MM.1S (cell line): ENCODE measurements at regions not wholly inside any gene's neighbourhood (a gene's known extent, or its start where the extent isn't known, plus 50 kb on each side); places are given as distances from the start of the nearest gene placed in this dataset.

Experiments
- DNase-seq: peaks from one replicate; pipeline ENCODE4 v3.0.0-alpha.2; 2015
- H2AFZ ChIP-seq: fragments of 300-600 bp; sonication (generic); 2 replicates; pipeline ENCODE4 v1.6.0; 2016; ENCODE audit warnings: antibody characterized with exemption, low read length
- H3F3A ChIP-seq: fragments of 300-600 bp; sonication (generic); 2 replicates; pipeline ENCODE4 v1.6.1; 2016; ENCODE audit warnings: mild to moderate bottlenecking, antibody characterized with exemption, low read length, moderate library complexity, mixed read lengths; ENCODE audit not compliant: insufficient read depth
- H3K27ac ChIP-seq: fragments of 300-600 bp; sonication (generic); 2 replicates; pipeline ENCODE4 v1.5.1; 2016; ENCODE audit warnings: mild to moderate bottlenecking, low read length
- H3K27me3 ChIP-seq: fragments of 300-600 bp; sonication (generic); replicated peaks from 2 replicates; pipeline ENCODE4 v1.6.0; 2016; ENCODE audit warnings: low read length; ENCODE audit not compliant: insufficient read depth
- H3K36me3 ChIP-seq: fragments of 300-600 bp; sonication (generic); replicated peaks from 2 replicates; pipeline ENCODE4 v1.6.1; 2016; ENCODE audit warnings: mild to moderate bottlenecking, low read length, mixed read lengths; ENCODE audit not compliant: insufficient read depth
- H3K4me1 ChIP-seq: fragments of 300-600 bp; sonication (generic); 2 replicates; pipeline ENCODE4 v1.6.1; 2016; ENCODE audit warnings: low read length, mixed read lengths
- H3K4me2 ChIP-seq: fragments of 300-600 bp; sonication (generic); 2 replicates; pipeline ENCODE4 v1.6.0; 2016; ENCODE audit warnings: low read depth, low read length
- H3K4me3 ChIP-seq: fragments of 300-600 bp; sonication (generic); 2 replicates; pipeline ENCODE4 v1.5.1; 2016; ENCODE audit warnings: low read length, mixed read lengths
- H3K79me2 ChIP-seq: fragments of 300-600 bp; sonication (generic); 2 replicates; pipeline ENCODE4 v1.6.1; 2016; ENCODE audit warnings: mixed run types, low read length, mixed read lengths
- H3K9ac ChIP-seq: fragments of 300-600 bp; sonication (generic); 2 replicates; pipeline ENCODE4 v1.6.1; 2016; ENCODE audit warnings: low read length, mixed read lengths
- H3K9me2 ChIP-seq: fragments of 300-600 bp; sonication (generic); replicated peaks from 2 replicates; pipeline ENCODE4 v1.6.1; 2016; ENCODE audit warnings: mild to moderate bottlenecking, low read length, mixed read lengths; ENCODE audit not compliant: insufficient read depth
- H3K9me3 ChIP-seq: fragments of 300-600 bp; sonication (generic); replicated peaks from 2 replicates; pipeline ENCODE4 v1.6.1; 2016; ENCODE audit warnings: mild to moderate bottlenecking, low read length, mixed read lengths; ENCODE audit not compliant: insufficient read depth
- H4K20me1 ChIP-seq: fragments of 300-600 bp; sonication (generic); 2 replicates; pipeline ENCODE4 v1.6.1; 2016; ENCODE audit warnings: mild to moderate bottlenecking, low read length, moderate library complexity, mixed read lengths; ENCODE audit not compliant: insufficient read depth
- EZH2 ChIP-seq: fragments of 300-600 bp; sonication (generic); optimal IDR thresholded peaks from 2 replicates; pipeline ENCODE3; 2017; ENCODE audit warnings: low read depth, mild to moderate bottlenecking, antibody characterized with exemption, low read length, mixed read lengths
- EZH2phosphoT487 ChIP-seq: fragments of 300-600 bp; sonication (generic); IDR thresholded peaks from 2 replicates; pipeline ENCODE4 v1.6.1; 2018; ENCODE audit warnings: antibody characterized with exemption, low read length
- TF ChIP-seq, protein P1 (sequence below): fragments of 300-600 bp; sonication (generic); IDR thresholded peaks from 2 replicates; pipeline ENCODE4 v1.5.1; 2016; ENCODE audit warnings: antibody characterized with exemption, low read length, mixed read lengths

DNA sequence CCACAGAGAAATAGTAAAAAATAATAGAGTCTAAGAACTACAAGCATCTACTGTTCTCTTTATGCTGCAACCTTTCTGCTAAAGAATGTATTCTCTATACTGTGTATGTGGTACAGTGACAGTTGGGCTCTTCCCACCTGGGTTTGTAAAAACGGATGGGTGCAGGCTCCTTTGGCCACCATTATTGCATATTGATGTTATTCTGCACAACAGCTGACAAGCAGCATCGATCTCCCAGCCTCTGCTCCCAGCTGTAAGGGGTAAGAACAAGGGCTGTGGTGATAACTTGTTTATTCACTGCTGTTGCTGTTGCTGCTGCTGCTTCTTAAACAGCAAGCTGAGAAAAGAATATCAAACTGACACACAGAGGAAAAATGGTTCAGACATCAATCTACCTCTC, 56.1 kb downstream of the KCNRG start:
- Histone ChIP-seq H3K27ac (no peak overlapping the region), H3K4me1 (0 out of 2 replicates have a peak, but pooled peaks cover 13% of the 10 kb centered on the region), H3K4me3 (no peak overlapping the region), H3K36me3 (no peaks in the 10 kb centered on the region; the same call in 1 of the 2 replicates), H3K9me3 (no peaks in the 10 kb centered on the region), H2AFZ (no peak overlapping the region), H3K27me3 (no peaks in the 10 kb centered on the region), H3K4me2 (no peak overlapping the region), H4K20me1 (peaks cover 22% of the 10 kb centered on the region; the same call in 1 of the 2 replicates), H3K9me2 (no peaks in the 10 kb centered on the region), H3F3A (peaks cover 2% of the 10 kb centered on the region; the same call in 1 of the 2 replicates), H3K79me2 (peaks cover 87% of the 10 kb centered on the region), H3K9ac (no peak overlapping the region)
- TF ChIP-seq, protein P1, sequence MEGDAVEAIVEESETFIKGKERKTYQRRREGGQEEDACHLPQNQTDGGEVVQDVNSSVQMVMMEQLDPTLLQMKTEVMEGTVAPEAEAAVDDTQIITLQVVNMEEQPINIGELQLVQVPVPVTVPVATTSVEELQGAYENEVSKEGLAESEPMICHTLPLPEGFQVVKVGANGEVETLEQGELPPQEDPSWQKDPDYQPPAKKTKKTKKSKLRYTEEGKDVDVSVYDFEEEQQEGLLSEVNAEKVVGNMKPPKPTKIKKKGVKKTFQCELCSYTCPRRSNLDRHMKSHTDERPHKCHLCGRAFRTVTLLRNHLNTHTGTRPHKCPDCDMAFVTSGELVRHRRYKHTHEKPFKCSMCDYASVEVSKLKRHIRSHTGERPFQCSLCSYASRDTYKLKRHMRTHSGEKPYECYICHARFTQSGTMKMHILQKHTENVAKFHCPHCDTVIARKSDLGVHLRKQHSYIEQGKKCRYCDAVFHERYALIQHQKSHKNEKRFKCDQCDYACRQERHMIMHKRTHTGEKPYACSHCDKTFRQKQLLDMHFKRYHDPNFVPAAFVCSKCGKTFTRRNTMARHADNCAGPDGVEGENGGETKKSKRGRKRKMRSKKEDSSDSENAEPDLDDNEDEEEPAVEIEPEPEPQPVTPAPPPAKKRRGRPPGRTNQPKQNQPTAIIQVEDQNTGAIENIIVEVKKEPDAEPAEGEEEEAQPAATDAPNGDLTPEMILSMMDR: no peak
- TF ChIP-seq EZH2phosphoT487 (no peak), EZH2 (no peak)
- DNase-seq: no peak

- H2AFZ ChIP-seq: no peak overlapping the region
- H3K27ac ChIP-seq: no peak overlapping the region
- H3K4me1 ChIP-seq: 0 out of 2 replicates have a peak, but pooled peaks cover 15% of the 10 kb centered on the region
- H3K36me3 ChIP-seq: no peaks in the 10 kb centered on the region; the same call in 1 of the 2 replicates
- peaks cover 2% of the 10 kb centered on the region; the same call in 1 of the 2 replicates for H3F3A ChIP-seq
- H3K4me3 ChIP-seq: no peak overlapping the region
- DNase-seq: no peak
- peaks cover 31% of the 10 kb centered on the region; the same call in 1 of the 2 replicates for H4K20me1 ChIP-seq
- no peaks in the 10 kb centered on the region for H3K9me2 ChIP-seq
- no peaks in the 10 kb centered on the region for H3K27me3 ChIP-seq
- peaks cover 98% of the 10 kb centered on the region for H3K79me2 ChIP-seq
- no peak overlapping the region for H3K9ac ChIP-seq
- H3K4me2 ChIP-seq: no peak overlapping the region
- TF ChIP-seq EZH2 (no peak), EZH2phosphoT487 (no peak)
- TF ChIP-seq, protein P1: no peak
- no peaks in the 10 kb centered on the region for H3K9me3 ChIP-seq
Measured at GRCh38 chr13:50072676-50073075, 57.4 kb downstream of the KCNRG start.

DNA sequence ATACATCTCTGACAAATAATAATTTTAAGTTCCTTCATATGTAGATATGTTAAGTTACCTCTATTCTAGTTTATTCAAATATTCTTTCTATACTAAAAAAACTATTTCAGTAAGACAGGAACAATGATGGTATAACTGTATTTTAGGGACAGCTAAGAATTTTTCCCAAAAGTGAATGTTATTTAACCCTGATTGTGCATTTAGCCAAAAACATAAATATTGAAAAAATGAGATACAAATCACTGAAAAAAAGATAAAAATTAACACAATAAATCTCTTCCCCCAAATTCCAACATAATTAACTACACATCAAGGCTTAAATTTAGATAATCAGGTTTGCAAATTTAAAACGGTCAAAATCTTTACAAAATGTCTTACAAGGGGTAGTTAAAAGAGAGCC, 58.1 kb downstream of the KCNRG start:
- Histone ChIP-seq H3K27me3 (no peaks in the 10 kb centered on the region), H3K27ac (no peak overlapping the region), H3K36me3 (no peaks in the 10 kb centered on the region; the same call in 1 of the 2 replicates), H3K9ac (no peak overlapping the region), H4K20me1 (peaks cover 35% of the 10 kb centered on the region; the same call in 1 of the 2 replicates), H3K4me1 (0 out of 2 replicates have a peak, but pooled peaks cover 15% of the 10 kb centered on the region), H3K4me3 (no peak overlapping the region), H3K79me2 (peaks cover 97% of the 10 kb centered on the region), H2AFZ (no peak overlapping the region), H3K9me2 (no peaks in the 10 kb centered on the region), H3K9me3 (no peaks in the 10 kb centered on the region), H3K4me2 (no peak overlapping the region), H3F3A (peaks cover 2% of the 10 kb centered on the region; the same call in 1 of the 2 replicates)
- TF ChIP-seq EZH2phosphoT487 (no peak), EZH2 (no peak)
- TF ChIP-seq, protein P1: no peak
- no peak for DNase-seq
